ENCODE measurements at regions not wholly inside any gene's neighbourhood (a gene's known extent, or its start where the extent isn't known, plus 50 kb on each side); places are given as distances from the start of the nearest gene placed in this dataset.

DNA sequence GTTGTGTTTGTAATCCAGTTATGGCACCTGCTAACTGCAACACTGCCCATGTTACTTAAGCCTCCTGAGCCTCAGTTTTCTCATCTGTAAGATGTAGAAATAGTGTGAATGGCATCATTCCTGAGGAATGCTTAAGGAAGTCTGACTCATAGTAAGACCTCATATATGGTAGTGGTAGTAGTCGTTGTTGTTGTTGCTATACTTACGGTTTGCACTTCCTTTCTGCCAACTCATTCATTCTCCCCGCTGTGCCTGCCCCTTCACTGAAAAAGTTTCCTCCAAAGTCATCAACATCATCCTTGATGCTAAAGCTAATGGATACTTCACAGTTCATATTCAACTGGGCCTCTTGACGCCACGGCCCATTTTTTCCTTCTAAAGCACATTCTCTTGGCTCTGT is 54.2 kb upstream of the SPANXN3 start:
- DNase-seq (ENCODE audit: low spot score): peak; percentile 23

DNA sequence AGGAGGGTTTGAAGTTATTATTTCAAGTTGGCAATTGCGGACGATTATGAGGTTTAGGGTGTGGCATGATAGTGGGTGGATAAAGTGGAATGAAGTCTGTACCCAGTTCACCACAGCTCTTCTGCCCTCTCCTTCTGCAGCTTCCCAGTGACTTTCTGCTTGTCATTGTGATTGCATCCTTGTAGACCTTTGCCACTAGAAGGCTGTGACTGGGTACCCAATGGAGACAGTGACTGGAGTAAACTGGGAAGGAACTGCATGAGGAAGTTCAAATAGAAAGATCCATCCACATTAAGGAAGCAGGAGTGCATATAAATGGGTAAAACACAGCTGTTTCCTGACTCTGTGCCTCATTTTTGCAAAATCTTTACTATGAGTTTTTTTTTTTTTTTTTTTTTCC is 53.5 kb upstream of the SPANXN3 start:
- DNase-seq (ENCODE audit: low spot score): no peak

DNA sequence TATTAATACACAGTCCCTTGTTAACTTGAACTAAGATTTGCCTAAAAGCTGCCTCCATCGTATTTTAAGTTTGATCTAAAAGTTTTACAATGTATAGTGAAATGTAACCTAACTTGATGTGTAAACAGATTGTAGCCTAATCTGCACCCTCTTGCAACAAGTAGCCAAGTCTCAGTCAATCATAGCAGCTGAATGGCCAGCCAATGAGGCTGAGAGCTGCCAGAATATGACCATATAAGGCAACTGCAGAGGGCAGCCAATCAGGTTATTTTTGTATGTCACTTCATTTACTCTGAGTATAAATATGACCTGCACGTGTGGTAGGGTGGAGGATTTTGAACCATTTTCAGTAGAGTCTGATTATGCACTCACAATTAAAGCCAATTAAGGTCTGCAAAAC is 51.2 kb upstream of the SPANXN3 start:
- no peak for DNase-seq (ENCODE audit: low spot score)
